ENCODE measurements at regions not wholly inside any gene's neighbourhood (a gene's known extent, or its start where the extent isn't known, plus 50 kb on each side); places are given as distances from the start of the nearest gene placed in this dataset.

GRCh38 chr6:145305670-145306069 is 429.6 kb downstream of the EPM2A start:
- DNase-seq, result no peak

GRCh38 chr6:145306489-145306888 is 428.8 kb downstream of the EPM2A start:
- no peak for DNase-seq

DNA sequence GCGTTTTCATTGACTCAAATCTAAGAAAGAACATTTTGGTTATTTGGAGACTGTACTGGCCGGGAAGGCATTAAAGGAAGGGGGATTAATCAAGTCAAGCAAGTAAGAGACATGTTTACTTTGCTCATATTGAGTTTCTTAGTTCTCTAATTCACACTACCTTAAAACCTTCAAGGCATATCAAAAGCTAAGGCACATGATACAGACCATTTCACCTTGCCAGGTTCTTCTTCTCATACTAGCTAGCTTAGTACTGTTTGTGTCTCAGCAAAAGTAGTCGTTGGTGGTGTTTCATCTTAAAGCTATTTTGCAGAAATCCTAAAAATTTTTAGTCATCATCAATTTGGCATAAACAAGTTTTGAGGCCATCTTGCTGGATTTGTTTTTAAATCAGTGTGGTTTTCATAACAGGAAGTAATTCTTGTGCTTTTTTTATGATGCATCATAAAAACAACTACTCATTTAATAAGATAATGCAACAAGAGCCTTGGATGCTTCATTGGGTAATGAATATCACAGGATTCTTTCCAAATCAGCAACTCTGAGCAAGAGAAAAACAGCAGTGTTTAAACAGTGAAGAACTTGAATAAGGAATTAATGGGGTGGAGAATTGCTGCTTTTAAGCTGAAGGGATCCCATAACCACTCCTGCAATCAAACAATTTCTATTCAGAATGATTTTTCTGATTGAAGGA is 425.3 kb downstream of the EPM2A start:
- no peak for DNase-seq

DNA sequence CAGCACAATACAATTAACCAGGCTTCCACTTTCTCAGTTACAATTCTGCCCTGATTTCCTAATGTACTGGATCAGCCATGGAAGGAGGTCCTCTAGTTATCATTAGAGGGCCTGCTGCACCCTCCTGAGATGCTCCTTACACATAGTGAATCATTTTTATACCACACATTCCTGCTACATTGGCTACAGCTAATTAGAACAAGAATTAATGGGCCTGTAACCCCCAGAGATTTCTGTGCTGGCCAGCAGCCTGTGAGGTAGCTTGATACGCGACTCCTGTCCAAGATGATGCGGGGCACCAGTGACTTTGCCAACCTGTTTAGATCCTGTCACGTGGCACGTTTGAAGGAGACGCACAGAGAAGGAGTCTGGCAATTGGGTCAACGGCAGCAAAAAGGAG is 422.8 kb downstream of the EPM2A start:
- DNase-seq, result no peak

DNA sequence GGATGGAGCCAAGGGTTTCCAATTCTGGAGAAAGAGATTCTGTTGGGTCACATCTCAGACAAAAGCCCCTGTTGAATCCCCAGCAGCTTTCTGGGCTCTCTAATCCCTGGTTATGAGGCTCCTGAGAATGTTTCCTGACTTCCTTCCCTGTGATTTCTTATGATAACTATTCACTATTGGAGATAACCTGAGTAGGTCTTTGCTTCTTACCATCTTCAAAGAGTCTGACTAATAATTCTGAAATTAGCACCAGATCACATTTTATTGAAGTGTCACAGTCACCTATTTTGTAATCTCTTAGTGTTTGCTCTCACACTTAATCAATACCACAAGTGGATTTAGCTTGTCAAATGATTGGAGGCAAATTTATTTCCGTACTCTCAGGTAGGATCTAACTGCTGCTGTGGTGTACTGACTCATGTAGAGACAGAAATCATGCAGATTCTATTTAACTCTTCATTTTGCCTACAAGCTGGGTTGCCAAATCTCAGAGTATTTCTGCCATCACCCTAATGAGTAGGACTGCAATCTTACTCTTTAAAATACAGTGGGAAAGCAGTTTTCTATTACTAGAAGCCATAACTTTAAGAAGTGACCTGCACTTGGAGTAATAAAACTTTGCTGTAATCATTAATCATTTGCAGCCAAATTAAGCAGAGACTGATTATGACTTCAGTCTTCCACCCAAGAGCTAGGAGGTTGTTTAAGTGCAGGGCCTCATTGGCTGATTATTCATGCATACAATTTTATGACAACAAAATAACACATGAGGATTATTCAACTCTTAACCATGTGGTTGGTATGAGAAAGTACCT is 422.1 kb downstream of the EPM2A start:
- DNase-seq, result no peak

GRCh38 chr6:145315982-145316600 is 419.2 kb downstream of the EPM2A start:
- no peak for DNase-seq

- no peak for DNase-seq
Measured at GRCh38 chr6:145318952-145319351, 416.4 kb downstream of the EPM2A start.

- DNase-seq, result no peak
Measured at GRCh38 chr6:145319605-145320004, 415.7 kb downstream of the EPM2A start.

GRCh38 chr6:145323646-145324045 is 411.7 kb downstream of the EPM2A start:
- no peak for DNase-seq

- DNase-seq, result no peak
Measured at GRCh38 chr6:145327586-145327985, 407.7 kb downstream of the EPM2A start.

- no peak for DNase-seq
Measured at GRCh38 chr6:145329257-145329656, 406.1 kb downstream of the EPM2A start.

GRCh38 chr6:145331066-145331465 is 404.3 kb downstream of the EPM2A start:
- DNase-seq, result no peak

GRCh38 chr6:145332011-145332410 is 403.3 kb downstream of the EPM2A start:
- DNase-seq, result no peak

GRCh38 chr6:145336119-145336518 is 399.2 kb downstream of the EPM2A start:
- DNase-seq, result no peak

GRCh38 chr6:145339089-145339488 is 396.2 kb downstream of the EPM2A start:
- DNase-seq, result no peak

DNA sequence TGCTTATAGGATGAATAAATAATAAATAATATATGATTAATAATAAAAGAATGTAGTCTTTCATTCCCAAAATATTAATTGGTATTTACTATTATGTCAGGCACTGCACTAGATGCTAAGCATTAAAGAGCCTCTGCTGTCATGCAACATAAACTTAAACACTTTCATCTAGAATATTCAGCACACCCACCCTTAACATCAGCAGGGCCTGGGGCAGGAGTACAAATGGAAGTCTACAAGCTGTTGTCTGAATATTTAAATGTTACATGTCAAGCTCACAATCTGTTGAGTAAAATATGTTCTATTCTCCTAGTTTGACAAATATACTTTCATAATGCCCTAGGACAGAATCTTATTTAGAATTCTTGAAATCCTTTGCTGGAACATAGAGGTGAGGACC is 395.1 kb downstream of the EPM2A start:
- no peak for DNase-seq

DNA sequence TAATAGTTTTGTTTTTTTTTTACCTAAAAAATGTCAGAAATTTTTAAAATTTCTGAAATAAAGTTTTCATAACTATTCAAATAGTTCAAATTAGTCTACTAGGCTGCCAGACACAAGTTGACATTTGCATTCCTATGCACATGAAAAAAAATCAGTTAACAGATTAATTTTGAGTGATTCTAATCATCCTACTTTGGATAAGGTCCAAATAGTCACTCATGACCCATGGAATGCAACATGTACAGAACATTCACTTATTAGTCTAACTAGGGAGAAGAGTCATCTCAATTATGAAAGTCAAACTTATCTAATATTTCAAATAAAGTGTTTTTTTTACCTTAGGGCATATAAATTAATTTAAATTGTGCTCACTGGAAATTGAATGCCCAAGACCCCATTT is 390.2 kb downstream of the EPM2A start:
- DNase-seq, result no peak

DNA sequence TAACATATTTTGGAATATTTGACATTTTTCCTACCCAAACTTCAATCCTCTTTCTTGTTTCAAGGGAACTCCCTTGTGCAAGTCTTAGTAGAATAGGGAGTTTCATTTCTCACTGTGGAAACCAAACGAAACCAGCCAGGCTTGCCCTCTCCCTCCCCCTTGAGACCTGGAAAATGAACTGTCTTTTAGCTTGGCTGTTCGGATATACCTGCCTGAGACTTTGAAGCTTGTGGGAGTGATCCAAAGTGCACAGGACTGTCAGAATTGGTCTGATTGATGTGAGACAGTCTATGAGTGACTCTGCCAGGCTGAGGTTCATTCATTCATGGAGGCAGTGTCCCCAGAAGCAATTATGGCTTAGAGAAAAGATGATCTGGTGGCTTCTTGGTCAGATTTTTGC is 388.1 kb downstream of the EPM2A start:
- DNase-seq, result no peak

DNA sequence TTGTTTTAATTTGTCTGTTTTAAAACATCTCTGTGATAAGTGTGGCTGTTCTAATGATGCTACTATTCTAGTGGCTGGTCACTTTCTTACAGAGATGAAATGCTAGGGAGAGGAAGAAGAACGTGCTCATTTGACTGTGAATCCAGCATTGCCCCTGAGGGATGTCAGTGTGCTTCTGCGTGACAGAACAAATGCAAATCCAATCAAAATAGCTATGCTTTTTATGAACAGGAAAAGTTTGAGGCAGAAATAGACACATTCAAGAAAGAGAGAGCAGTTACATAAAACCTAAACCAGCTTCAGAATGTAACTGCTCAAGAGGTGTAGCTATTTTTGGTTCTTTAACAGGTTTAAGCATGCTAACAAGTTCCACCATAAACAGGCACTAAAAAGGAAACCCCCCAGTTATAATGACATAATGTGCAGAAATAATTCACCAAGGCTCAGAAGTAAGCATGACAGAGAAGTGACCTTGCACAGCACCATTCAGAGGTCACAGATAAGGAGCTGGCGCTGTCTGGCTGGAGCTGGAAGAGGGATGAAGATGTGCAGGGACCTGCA is 385.3 kb downstream of the EPM2A start:
- DNase-seq, result no peak

- no peak for DNase-seq
Measured at GRCh38 chr6:145350928-145351327, 384.4 kb downstream of the EPM2A start.

DNA sequence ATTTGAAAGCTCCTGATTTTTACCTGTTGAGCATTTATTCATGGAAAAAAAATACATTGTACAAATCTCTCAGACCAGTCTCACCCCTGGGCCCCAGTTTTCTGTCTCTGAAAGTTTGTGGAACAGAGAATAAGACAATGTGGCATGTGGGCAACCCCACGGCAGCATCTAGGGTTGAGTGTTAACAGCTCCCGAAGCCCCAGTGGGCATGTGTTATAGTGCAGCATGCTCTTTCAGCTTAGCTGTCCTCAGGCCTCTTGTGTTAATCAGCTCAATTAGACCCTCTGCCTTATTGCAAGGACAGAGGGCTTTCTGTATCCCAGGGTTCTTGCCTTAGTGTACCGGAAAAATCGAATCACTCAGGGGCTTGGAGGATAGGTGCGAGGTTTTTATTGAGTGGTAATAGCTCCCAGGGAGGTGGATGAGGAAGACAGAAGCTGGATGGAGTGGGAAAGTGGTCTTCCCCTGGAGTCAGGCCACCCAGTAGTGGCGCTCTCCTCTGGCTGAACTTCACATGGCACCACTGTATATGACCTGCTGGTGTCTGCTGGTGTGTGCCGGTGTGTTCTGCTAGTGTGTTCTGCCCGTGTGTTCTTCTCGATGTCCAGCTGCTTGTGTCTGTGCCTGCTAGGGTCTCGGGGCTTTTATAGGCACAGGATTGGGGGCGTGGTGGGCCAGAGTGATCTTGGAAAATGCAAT is 382.8 kb downstream of the EPM2A start:
- no peak for DNase-seq

DNA sequence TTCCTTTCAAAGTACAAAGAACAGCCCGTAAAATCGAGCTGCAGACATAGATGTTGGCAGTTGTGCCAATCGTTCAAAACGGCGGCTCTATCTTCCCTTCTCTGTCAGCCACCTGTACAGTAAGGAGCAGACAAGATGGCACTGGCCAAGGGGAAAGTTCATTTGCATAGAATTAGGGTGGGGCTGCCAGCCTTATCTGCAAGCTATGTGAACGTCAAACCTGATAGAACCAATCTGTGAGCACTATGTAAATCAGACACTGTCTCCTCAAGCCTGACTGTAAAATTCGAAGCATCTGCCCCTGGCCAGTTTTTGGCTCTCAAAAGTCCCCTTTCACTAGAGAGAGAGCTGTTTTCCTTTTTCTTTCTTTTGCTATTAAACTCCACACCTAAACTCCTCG is 374.5 kb downstream of the EPM2A start:
- no peak for DNase-seq

DNA sequence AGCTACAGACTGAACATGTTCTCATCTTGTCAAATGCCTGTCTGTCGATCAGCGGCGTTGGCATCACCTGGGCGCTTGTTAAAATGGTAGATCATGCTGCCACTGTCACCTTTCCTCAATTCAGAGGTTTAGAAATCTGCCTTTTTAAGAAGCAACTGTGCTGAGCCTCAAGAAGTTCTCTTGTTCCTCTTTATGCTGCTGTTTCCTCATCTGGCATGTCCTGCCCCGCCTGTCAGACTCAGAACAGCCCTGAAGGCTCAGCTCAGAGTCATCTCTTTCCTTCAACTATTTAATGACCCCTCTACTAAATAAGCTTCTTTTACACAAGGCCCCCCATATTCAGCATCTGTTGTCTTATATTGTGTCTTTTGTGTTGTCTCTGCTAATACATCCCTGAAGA is 368.2 kb downstream of the EPM2A start:
- no peak for DNase-seq

Data from NCI-H1694 treated with DMSO at 0.1 percent for 48 hours (cell line).